Ovary (tissue), 7 donors: ENCODE measurements at regions not wholly inside any gene's neighbourhood (a gene's known extent, or its start where the extent isn't known, plus 50 kb on each side); places are given as distances from the start of the nearest gene placed in this dataset.

Experiments used
- DNase-seq, 5 donors: peaks; one replicate each; pipeline ENCODE4 v3.0.0-alpha.2; 2019 to 2020
- H3K27ac ChIP-seq, 2 donors: fragments of 200-600 bp; one replicate each; pipeline versions ENCODE4 v1.5.1 to v1.8.0; 2019 to 2022
- H3K27me3 ChIP-seq: fragments of 200-600 bp; one replicate; pipeline ENCODE4 v1.8.0; 2022
- H3K36me3 ChIP-seq: fragments of 200-600 bp; sonication (generic); one replicate; pipeline ENCODE4 v1.5.1; 2019
- H3K4me1 ChIP-seq: one replicate; pipeline ENCODE4 v1.8.1; 2013; ENCODE audit warnings: mild to moderate bottlenecking, moderate library complexity; ENCODE audit not compliant: insufficient read depth
- H3K4me3 ChIP-seq: fragments of 200-600 bp; sonication (generic); one replicate; pipeline ENCODE4 v1.5.1; 2017
- H3K9me3 ChIP-seq, 2 donors: fragments of 200-600 bp in 1 of 2; sonication (generic) in 1 of 2; one replicate each; pipeline versions ENCODE4 v1.5.1 to v1.8.1; 2013 to 2019; ENCODE audit warnings: mild to moderate bottlenecking in 1 of 2, moderate library complexity in 1 of 2
- EP300 ChIP-seq: sonication (generic); formaldehyde crosslinking; IDR thresholded peaks from one replicate; pipeline ENCODE4 v1.6.1; 2017; ENCODE audit warnings: antibody characterized with exemption
- POLR2A ChIP-seq: fragments of 450-650 bp; IDR thresholded peaks from one replicate; pipeline ENCODE4 v1.6.1; 2017; ENCODE audit warnings: antibody characterized with exemption, mild to moderate bottlenecking, moderate library complexity
- WGBS, 3 donors: extraction: QIAGEN DNeasy Blood & Tissue Kit in 1 of 3; methylation state at CpG; one replicate each; pipeline versions ENCODE4 v1.1.5 to v1.1.7; 2013 to 2017; 5-methylcytosine and 5-hydroxymethylcytosine counted together
- intact Hi-C, 4 donors: fragments of 100-400 bp; cut with DNase I; formaldehyde crosslinking; loops; one replicate each; pipeline versions ENCODE4 v1.11.0 to v1.15.1; 2022 to 2023
- TF ChIP-seq, protein P1 (sequence below), 3 donors: fragments of 450-650 bp in 2 of 3; fragments of 200-600 bp in 1 of 3; IDR thresholded peaks; one replicate each; pipeline versions ENCODE4 v1.5.1 to v1.8.0; 2016 to 2022; ENCODE audit warnings: antibody characterized with exemption in 3 of 3, mild to moderate bottlenecking in 1 of 3
- donor health status: DM: no; HTN: no; CAD: no; lungs with moderate emphysema.
- donor health status: DM: no; HTN: no; CAD: no.
- donor health status: Bipolar disorder and iron deficiency.
- donor health status: DM: no; HTN: no; CAD: no.
- donor health status: DM: yes; HTN: yes; CAD: no.

DNA sequence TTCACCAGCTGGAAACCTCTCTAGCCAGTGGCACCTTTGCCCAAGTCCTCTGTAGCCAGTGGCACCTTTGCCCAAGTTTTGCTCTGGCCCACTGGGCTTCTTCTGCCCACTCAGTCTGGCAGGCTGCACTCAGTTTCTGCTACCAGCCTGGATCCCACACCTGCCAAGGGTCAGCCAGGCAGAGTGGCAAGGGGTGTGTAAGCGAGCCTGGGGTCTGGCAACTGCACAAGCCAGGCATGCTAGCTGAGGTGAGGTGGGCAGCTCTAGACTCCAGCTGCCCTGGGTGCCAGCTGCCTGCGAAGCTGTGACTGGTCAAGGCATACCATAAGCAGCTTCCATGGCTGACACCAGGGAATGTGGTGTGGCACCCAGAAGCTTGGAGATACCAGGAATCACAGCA, 233.1 kb upstream of the DKK2 start:
- Histone ChIP-seq H3K4me1 (no peaks in the 10 kb centered on the region), H3K27ac (no peak overlapping the region), H3K27me3 (no peaks in the 10 kb centered on the region), H3K4me3 (no peak overlapping the region), H3K36me3 (no peaks in the 10 kb centered on the region), H3K9me3 (no peaks in the 10 kb centered on the region)
- intact Hi-C loops, result no loop called here
- 75 to 87% (median 85%) methylated on average over 2 of the region's 2 CpGs for WGBS, 3 donors
- TF ChIP-seq, protein P1, sequence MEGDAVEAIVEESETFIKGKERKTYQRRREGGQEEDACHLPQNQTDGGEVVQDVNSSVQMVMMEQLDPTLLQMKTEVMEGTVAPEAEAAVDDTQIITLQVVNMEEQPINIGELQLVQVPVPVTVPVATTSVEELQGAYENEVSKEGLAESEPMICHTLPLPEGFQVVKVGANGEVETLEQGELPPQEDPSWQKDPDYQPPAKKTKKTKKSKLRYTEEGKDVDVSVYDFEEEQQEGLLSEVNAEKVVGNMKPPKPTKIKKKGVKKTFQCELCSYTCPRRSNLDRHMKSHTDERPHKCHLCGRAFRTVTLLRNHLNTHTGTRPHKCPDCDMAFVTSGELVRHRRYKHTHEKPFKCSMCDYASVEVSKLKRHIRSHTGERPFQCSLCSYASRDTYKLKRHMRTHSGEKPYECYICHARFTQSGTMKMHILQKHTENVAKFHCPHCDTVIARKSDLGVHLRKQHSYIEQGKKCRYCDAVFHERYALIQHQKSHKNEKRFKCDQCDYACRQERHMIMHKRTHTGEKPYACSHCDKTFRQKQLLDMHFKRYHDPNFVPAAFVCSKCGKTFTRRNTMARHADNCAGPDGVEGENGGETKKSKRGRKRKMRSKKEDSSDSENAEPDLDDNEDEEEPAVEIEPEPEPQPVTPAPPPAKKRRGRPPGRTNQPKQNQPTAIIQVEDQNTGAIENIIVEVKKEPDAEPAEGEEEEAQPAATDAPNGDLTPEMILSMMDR (IDR thresholded peaks at IDR 0.05), result no peak
- TF ChIP-seq POLR2A (no peak), EP300 (no peak)
- DNase-seq, result no peak

DNA sequence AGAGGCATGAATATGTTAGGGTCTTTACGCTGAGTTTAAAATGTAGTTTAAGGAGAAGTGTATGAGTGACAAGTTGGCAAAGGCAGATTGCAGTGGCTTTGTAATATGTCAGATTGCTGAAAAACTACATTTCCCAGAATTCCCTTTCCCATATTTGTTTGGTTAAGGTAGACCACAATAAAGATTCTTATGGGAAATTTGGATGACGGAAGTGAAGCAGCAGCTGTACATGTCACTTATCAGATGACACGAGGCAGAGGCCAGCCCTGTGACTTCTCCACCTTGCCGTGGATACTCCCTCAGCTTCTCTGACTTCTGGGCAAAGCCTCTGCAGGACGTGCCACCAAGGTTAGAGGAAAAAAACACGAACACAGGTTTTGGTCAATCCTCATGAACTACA, 229.7 kb upstream of the DKK2 start:
- TF ChIP-seq POLR2A (no peak), EP300 (no peak)
- TF ChIP-seq, protein P1 (IDR thresholded peaks at IDR 0.05), result no peak
- intact Hi-C loops, result no loop called here
- no peaks in the 10 kb centered on the region for H3K4me1 ChIP-seq

DNA sequence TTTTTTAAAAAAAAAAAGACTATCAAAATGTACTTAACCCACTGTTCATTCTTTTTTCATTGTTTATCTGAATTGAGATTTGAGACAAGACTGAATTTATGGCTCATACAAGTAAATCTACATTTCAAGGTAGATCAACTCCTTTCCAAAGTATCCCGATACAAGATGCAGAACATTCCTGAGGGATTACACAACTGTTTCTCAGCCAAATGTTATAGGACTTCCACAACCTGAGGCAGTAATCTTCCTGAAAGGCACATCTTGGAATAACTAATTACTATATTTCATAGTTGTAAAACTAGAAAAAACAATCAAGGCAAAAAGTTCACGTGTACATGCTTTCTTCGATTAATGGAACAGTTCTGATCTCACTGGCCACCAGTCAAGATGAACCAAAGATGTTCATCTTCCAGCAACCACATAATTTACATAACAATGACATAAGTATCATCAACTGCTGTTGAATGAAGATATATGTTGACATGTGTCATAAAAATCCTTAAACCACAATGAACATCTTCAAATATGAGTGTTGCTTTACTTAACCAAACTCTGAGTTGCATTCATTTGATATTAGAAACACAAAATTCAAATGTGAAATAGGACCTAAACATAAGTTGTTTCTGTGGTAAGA, 225.2 kb upstream of the DKK2 start:
- WGBS, 3 donors, result 47 to 57% (median 55%) methylated on average over 3 of the region's 3 CpGs

More for the DNA sequence above, 229.7 kb upstream of the DKK2 start:
- Histone ChIP-seq H3K36me3 (no peaks in the 10 kb centered on the region), H3K9me3 (no peaks in the 10 kb centered on the region), H3K4me3 (no peak overlapping the region), H3K27me3 (no peaks in the 10 kb centered on the region), H3K27ac (no peak overlapping the region)
- 77 to 84% (median 79%) methylated on average over 6 of the region's 6 CpGs for WGBS, 3 donors
- no peak for DNase-seq

DNA sequence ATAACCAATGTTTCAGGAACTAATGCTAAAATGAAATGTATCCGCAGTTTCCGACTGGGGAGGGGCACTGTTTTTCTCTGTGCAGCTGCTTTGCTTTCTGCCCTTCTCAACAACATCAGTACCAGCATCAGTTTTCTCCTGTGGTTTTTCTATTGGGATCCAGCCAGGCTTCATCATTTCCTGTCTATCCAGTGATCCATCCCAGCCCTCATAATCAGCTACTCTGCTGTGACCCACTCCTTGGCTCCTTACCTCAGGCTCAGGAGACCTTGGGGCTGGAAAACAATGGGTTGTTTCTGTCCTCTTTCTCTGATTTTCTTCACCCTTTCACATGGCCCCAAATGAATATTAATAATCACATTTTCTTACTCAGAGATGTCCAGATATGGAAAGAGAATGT, 222.2 kb upstream of the DKK2 start:
- H3K4me3 ChIP-seq, result no peak overlapping the region
- H3K4me1 ChIP-seq, result no peaks in the 10 kb centered on the region
- DNase-seq, result no peak
- intact Hi-C loops, result no loop called here
- H3K36me3 ChIP-seq, result no peaks in the 10 kb centered on the region
- TF ChIP-seq, protein P1 (IDR thresholded peaks at IDR 0.05), result no peak
- TF ChIP-seq EP300 (no peak), POLR2A (no peak)
- no peak overlapping the region for H3K27ac ChIP-seq
- H3K27me3 ChIP-seq, result no peaks in the 10 kb centered on the region
- no peaks in the 10 kb centered on the region for H3K9me3 ChIP-seq
- WGBS, 3 donors, result 61 to 89% (median 77%) methylated on average over 2 of the region's 2 CpGs

More for the DNA sequence above, 225.2 kb upstream of the DKK2 start:
- intact Hi-C loops, result no loop called here
- TF ChIP-seq, protein P1 (IDR thresholded peaks at IDR 0.05), result no peak
- no peak for TF ChIP-seq EP300
- no peak for TF ChIP-seq POLR2A
- Histone ChIP-seq H3K27ac (no peak overlapping the region), H3K4me1 (no peaks in the 10 kb centered on the region), H3K9me3 (no peaks in the 10 kb centered on the region), H3K27me3 (no peaks in the 10 kb centered on the region), H3K4me3 (no peak overlapping the region), H3K36me3 (no peaks in the 10 kb centered on the region)
- no peak for DNase-seq
